ENCODE measurements at regions not wholly inside any gene's neighbourhood (a gene's known extent, or its start where the extent isn't known, plus 50 kb on each side); places are given as distances from the start of the nearest gene placed in this dataset.

GRCh38 chr7:24456526-24457218, 116.6 kb upstream of the PALS2 start:
- TF ChIP-seq ISL1 (CRISPR knock-in tag; IDR thresholded peaks at IDR 0.05) = no peak
- no peak for TF ChIP-seq ZFP3 (CRISPR knock-in tag; IDR thresholded peaks at IDR 0.05)
- TF ChIP-seq PATZ1 (CRISPR knock-in tag; IDR thresholded peaks at IDR 0.05; ENCODE audit: borderline replicate concordance) = no peak
- no peak for TF ChIP-seq CSRNP3 (CRISPR knock-in tag; IDR thresholded peaks at IDR 0.05)
- TF ChIP-seq ZC3H10 (CRISPR knock-in tag; IDR thresholded peaks at IDR 0.05) = no peak
- TF ChIP-seq POU6F1 (CRISPR knock-in tag; IDR thresholded peaks at IDR 0.05; ENCODE audit: borderline replicate concordance, low read depth) = no peak
- TF ChIP-seq ARNTL (CRISPR knock-in tag; IDR thresholded peaks at IDR 0.05; ENCODE audit: borderline replicate concordance, low read depth) = no peak
- no peak for TF ChIP-seq TOX (CRISPR knock-in tag; IDR thresholded peaks at IDR 0.05; ENCODE audit: borderline replicate concordance)
- TF ChIP-seq TCF4 (CRISPR knock-in tag; IDR thresholded peaks at IDR 0.05; ENCODE audit: borderline replicate concordance) = no peak
- no peak for TF ChIP-seq CREB5 (CRISPR knock-in tag; IDR thresholded peaks at IDR 0.05; ENCODE audit: low read depth)
- TF ChIP-seq ZNF70 (CRISPR knock-in tag; IDR thresholded peaks at IDR 0.05) = no peak
- no peak for TF ChIP-seq RARB (CRISPR knock-in tag; IDR thresholded peaks at IDR 0.05)
- no peak for TF ChIP-seq ZFP30 (CRISPR knock-in tag; IDR thresholded peaks at IDR 0.05)
- no peak for TF ChIP-seq ZNF8 (CRISPR knock-in tag; IDR thresholded peaks at IDR 0.05)
